Progenitor cell of endocrine pancreas (in vitro differentiated cells): ENCODE measurements at regions not wholly inside any gene's neighbourhood (a gene's known extent, or its start where the extent isn't known, plus 50 kb on each side); places are given as distances from the start of the nearest gene placed in this dataset.

ENCODE experiments used
- DNase-seq: peaks from one replicate; pipeline ENCODE4 v3.0.0; 2021; ENCODE audit warnings: low spot score; ENCODE audit not compliant: unreplicated experiment
- H3K27ac Mint-ChIP-seq: 2 replicates; pipeline ENCODE4 v1.8.0; 2021; ENCODE audit warnings: mild to moderate bottlenecking, moderate library complexity, mixed read lengths
- H3K27me3 Mint-ChIP-seq: 2 replicates; pipeline ENCODE4 v1.8.0; 2021; ENCODE audit warnings: mixed read lengths
- H3K36me3 Mint-ChIP-seq: 2 replicates; pipeline ENCODE4 v1.8.0; 2022; ENCODE audit warnings: mixed read lengths; ENCODE audit not compliant: insufficient read depth
- H3K4me1 Mint-ChIP-seq: 2 replicates; pipeline ENCODE4 v1.8.0; 2021; ENCODE audit warnings: low read depth, mixed read lengths
- H3K4me3 Mint-ChIP-seq: 2 replicates; pipeline ENCODE4 v1.8.0; 2021; ENCODE audit warnings: low read depth, mild to moderate bottlenecking, moderate library complexity, mixed read lengths
- H3K9me3 Mint-ChIP-seq: 2 replicates; pipeline ENCODE4 v1.8.0; 2021; ENCODE audit warnings: low read depth, mixed read lengths
- CTCF ChIP-seq: fragments of 200-600 bp; sonication (generic); IDR thresholded peaks from one replicate; pipeline ENCODE4 v1.5.0; 2021; ENCODE audit warnings: antibody characterized with exemption, mild to moderate bottlenecking; ENCODE audit not compliant: unreplicated experiment

GRCh38 chr6:1146500-1146899, 165.4 kb upstream of the FOXQ1 start:
- no peak for TF ChIP-seq CTCF
- no peak overlapping the region for H3K4me3 Mint-ChIP-seq
- H3K36me3 Mint-ChIP-seq: no peaks in the 10 kb centered on the region
- H3K4me1 Mint-ChIP-seq: peaks cover 5% of the 10 kb centered on the region
- peaks cover 32% of the 10 kb centered on the region for H3K27me3 Mint-ChIP-seq
- no peak for DNase-seq
- no peaks in the 10 kb centered on the region for H3K9me3 Mint-ChIP-seq
- H3K27ac Mint-ChIP-seq: peak overlapping the region; percentile 17

- no peak for TF ChIP-seq CTCF
- H3K27me3 Mint-ChIP-seq: peaks cover 27% of the 10 kb centered on the region
- H3K4me3 Mint-ChIP-seq: no peak overlapping the region
- H3K27ac Mint-ChIP-seq: no peak overlapping the region
- no peak for DNase-seq
- peaks cover 5% of the 10 kb centered on the region for H3K4me1 Mint-ChIP-seq
- H3K9me3 Mint-ChIP-seq: no peaks in the 10 kb centered on the region
- H3K36me3 Mint-ChIP-seq: no peaks in the 10 kb centered on the region
These were observed 166.1 kb upstream of the FOXQ1 start for GRCh38 chr6:1145768-1146218.

- Mint-ChIP-seq H3K27me3 (peaks cover 20% of the 10 kb centered on the region), H3K4me1 (peaks cover 5% of the 10 kb centered on the region)
- no peak for TF ChIP-seq CTCF
These were observed 166.8 kb upstream of the FOXQ1 start for GRCh38 chr6:1144842-1145767.

GRCh38 chr6:1143655-1144054, 168.2 kb upstream of the FOXQ1 start:
- no peak overlapping the region for H3K4me3 Mint-ChIP-seq
- H3K4me1 Mint-ChIP-seq: peaks cover 5% of the 10 kb centered on the region
- no peak for DNase-seq
- H3K27me3 Mint-ChIP-seq: peaks cover 15% of the 10 kb centered on the region
- no peak for TF ChIP-seq CTCF
- H3K9me3 Mint-ChIP-seq: peaks cover 9% of the 10 kb centered on the region
- no peaks in the 10 kb centered on the region for H3K36me3 Mint-ChIP-seq
- H3K27ac Mint-ChIP-seq: no peak overlapping the region

More at GRCh38 chr6:1144842-1145767, 166.8 kb upstream of the FOXQ1 start:
- H3K9me3 Mint-ChIP-seq: no peaks in the 10 kb centered on the region
- H3K36me3 Mint-ChIP-seq: no peaks in the 10 kb centered on the region
- no peak overlapping the region for H3K4me3 Mint-ChIP-seq
- H3K27ac Mint-ChIP-seq: no peak overlapping the region
- DNase-seq: no peak

GRCh38 chr6:1139155-1139890, 172.6 kb upstream of the FOXQ1 start:
- Mint-ChIP-seq H3K27me3 (peaks cover 5% of the 10 kb centered on the region), H3K9me3 (peaks cover 9% of the 10 kb centered on the region), H3K4me3 (no peak overlapping the region), H3K4me1 (no peaks in the 10 kb centered on the region), H3K27ac (no peak overlapping the region), H3K36me3 (no peaks in the 10 kb centered on the region)
- TF ChIP-seq CTCF: no peak
- DNase-seq: no peak
